ENCODE measurements at regions not wholly inside any gene's neighbourhood (a gene's known extent, or its start where the extent isn't known, plus 50 kb on each side); places are given as distances from the start of the nearest gene placed in this dataset.

DNA sequence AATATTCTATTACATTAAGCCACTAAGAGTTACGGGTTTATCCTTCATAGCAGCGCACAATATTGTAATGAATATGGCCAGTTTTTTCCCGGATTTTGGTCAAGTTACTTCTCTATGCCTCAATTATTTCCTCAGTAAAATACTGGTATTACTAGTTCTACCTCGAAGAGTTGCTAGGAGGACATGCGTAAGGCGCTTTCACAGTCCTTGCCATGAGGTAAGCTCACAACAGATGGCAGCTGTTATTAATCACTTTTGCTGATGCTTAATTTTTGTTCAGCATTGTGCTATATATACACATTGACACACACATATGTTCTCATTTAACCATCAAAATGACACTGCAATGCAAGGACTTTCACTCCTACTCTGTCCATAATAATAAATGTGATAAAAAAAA is 101.5 kb downstream of the SCG2 start:
- no peak for TF ChIP-seq EZH2 (IDR thresholded peaks at IDR 0.05; ENCODE audit: low read length, missing control alignments)
- TF ChIP-seq, protein P1, sequence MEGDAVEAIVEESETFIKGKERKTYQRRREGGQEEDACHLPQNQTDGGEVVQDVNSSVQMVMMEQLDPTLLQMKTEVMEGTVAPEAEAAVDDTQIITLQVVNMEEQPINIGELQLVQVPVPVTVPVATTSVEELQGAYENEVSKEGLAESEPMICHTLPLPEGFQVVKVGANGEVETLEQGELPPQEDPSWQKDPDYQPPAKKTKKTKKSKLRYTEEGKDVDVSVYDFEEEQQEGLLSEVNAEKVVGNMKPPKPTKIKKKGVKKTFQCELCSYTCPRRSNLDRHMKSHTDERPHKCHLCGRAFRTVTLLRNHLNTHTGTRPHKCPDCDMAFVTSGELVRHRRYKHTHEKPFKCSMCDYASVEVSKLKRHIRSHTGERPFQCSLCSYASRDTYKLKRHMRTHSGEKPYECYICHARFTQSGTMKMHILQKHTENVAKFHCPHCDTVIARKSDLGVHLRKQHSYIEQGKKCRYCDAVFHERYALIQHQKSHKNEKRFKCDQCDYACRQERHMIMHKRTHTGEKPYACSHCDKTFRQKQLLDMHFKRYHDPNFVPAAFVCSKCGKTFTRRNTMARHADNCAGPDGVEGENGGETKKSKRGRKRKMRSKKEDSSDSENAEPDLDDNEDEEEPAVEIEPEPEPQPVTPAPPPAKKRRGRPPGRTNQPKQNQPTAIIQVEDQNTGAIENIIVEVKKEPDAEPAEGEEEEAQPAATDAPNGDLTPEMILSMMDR (conservative IDR thresholded peaks at IDR 0.05 in 1 of 2, IDR thresholded peaks at IDR 0.05 in 1 of 2; ENCODE audit: low read depth in 1 of 2, low read length in 2 of 2) = no peak

All from fibroblast of lung (primary cell).